ENCODE measurements at regions not wholly inside any gene's neighbourhood (a gene's known extent, or its start where the extent isn't known, plus 50 kb on each side); places are given as distances from the start of the nearest gene placed in this dataset.

DNA sequence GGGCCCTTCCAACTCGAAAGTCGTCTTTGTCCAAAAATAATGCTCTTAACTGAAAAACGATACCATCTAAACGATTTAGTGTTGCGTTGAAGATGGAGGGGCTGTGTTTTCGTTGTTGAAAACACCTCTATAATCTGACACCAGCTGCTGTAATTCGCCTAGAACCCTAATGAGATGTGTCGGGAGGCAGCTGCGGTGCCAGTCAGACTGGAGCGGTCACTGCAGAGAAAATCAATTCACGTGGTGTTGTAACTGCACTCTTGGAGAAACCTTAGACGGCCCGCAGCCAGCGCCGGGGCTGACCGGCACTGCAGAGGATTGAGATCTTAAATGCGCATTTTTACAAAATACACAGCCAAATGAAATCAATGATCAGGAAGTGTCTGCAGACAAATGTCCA is 339.1 kb downstream of the ZNF536 start:
- TF ChIP-seq, protein P1, sequence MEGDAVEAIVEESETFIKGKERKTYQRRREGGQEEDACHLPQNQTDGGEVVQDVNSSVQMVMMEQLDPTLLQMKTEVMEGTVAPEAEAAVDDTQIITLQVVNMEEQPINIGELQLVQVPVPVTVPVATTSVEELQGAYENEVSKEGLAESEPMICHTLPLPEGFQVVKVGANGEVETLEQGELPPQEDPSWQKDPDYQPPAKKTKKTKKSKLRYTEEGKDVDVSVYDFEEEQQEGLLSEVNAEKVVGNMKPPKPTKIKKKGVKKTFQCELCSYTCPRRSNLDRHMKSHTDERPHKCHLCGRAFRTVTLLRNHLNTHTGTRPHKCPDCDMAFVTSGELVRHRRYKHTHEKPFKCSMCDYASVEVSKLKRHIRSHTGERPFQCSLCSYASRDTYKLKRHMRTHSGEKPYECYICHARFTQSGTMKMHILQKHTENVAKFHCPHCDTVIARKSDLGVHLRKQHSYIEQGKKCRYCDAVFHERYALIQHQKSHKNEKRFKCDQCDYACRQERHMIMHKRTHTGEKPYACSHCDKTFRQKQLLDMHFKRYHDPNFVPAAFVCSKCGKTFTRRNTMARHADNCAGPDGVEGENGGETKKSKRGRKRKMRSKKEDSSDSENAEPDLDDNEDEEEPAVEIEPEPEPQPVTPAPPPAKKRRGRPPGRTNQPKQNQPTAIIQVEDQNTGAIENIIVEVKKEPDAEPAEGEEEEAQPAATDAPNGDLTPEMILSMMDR (IDR thresholded peaks at IDR 0.05) = no peak
- no peak for TF ChIP-seq EP300 (IDR thresholded peaks at IDR 0.05)
